Upper lobe of left lung (tissue), 4 donors: ENCODE measurements at regions not wholly inside any gene's neighbourhood (a gene's known extent, or its start where the extent isn't known, plus 50 kb on each side); places are given as distances from the start of the nearest gene placed in this dataset.

ENCODE experiments used
- EP300 ChIP-seq, 4 donors: sonication (generic); formaldehyde crosslinking; IDR thresholded peaks; one replicate each; pipeline ENCODE4 v1.5.1; 2017; ENCODE audit warnings: antibody characterized with exemption in 4 of 4, control low read depth in 2 of 4
- POLR2A ChIP-seq, 4 donors: fragments of 450-650 bp; IDR thresholded peaks; one replicate each; pipeline ENCODE4 v1.5.1; 2016 to 2017; ENCODE audit warnings: antibody characterized with exemption in 4 of 4, mild to moderate bottlenecking in 2 of 4
- POLR2AphosphoS5 ChIP-seq, 2 donors: sonication (generic); formaldehyde crosslinking; IDR thresholded peaks; one replicate each; pipeline ENCODE4 v1.5.1; 2017; ENCODE audit warnings: antibody characterized with exemption in 2 of 2
- TF ChIP-seq, protein P1 (sequence below), 6 experiments: fragments of 450-650 bp in 4 of 6; fragments of 200-600 bp in 2 of 6; sonication (generic) in 2 of 6; IDR thresholded peaks; one replicate each; pipeline ENCODE4 v1.5.1; 2016 to 2019; ENCODE audit warnings: antibody characterized with exemption in 6 of 6

DNA sequence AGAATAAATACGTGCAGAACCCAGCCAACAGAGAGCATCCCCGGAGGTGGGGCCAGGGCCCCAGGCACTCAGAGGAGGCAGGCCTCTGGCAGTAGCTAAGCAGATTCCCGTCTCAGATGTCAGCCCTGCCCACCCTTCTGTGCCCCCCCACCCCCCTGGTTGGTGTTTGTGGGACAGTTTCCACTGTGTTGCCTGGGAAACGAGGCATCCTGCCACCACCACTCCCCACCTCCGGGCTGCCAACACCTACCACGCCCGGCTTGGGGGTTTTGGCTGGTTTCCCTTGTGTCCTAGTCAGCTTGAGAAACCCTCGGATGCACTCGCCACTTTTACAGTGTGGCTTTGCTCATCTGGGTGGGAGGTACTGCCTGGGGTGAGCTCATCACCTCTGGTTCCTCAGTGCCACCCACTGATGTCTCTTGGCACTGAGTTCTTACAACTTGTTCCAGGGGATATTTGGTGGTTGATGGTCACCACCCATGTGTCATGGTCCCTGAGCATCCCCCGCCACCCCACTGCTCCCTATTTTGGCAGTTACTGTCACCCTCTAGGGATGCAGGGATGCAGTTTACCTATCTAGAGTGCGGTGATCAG is 72.4 kb upstream of the YWHAQ start:
- TF ChIP-seq, protein P1, sequence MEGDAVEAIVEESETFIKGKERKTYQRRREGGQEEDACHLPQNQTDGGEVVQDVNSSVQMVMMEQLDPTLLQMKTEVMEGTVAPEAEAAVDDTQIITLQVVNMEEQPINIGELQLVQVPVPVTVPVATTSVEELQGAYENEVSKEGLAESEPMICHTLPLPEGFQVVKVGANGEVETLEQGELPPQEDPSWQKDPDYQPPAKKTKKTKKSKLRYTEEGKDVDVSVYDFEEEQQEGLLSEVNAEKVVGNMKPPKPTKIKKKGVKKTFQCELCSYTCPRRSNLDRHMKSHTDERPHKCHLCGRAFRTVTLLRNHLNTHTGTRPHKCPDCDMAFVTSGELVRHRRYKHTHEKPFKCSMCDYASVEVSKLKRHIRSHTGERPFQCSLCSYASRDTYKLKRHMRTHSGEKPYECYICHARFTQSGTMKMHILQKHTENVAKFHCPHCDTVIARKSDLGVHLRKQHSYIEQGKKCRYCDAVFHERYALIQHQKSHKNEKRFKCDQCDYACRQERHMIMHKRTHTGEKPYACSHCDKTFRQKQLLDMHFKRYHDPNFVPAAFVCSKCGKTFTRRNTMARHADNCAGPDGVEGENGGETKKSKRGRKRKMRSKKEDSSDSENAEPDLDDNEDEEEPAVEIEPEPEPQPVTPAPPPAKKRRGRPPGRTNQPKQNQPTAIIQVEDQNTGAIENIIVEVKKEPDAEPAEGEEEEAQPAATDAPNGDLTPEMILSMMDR (IDR thresholded peaks at IDR 0.05) = no peak
- TF ChIP-seq POLR2AphosphoS5 (IDR thresholded peaks at IDR 0.05) (no peak), POLR2A (IDR thresholded peaks at IDR 0.05) (no peak), EP300 (IDR thresholded peaks at IDR 0.05) (no peak)
